ENCODE measurements at regions not wholly inside any gene's neighbourhood (a gene's known extent, or its start where the extent isn't known, plus 50 kb on each side); places are given as distances from the start of the nearest gene placed in this dataset.

- TF ChIP-seq, protein P1, sequence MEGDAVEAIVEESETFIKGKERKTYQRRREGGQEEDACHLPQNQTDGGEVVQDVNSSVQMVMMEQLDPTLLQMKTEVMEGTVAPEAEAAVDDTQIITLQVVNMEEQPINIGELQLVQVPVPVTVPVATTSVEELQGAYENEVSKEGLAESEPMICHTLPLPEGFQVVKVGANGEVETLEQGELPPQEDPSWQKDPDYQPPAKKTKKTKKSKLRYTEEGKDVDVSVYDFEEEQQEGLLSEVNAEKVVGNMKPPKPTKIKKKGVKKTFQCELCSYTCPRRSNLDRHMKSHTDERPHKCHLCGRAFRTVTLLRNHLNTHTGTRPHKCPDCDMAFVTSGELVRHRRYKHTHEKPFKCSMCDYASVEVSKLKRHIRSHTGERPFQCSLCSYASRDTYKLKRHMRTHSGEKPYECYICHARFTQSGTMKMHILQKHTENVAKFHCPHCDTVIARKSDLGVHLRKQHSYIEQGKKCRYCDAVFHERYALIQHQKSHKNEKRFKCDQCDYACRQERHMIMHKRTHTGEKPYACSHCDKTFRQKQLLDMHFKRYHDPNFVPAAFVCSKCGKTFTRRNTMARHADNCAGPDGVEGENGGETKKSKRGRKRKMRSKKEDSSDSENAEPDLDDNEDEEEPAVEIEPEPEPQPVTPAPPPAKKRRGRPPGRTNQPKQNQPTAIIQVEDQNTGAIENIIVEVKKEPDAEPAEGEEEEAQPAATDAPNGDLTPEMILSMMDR (IDR thresholded peaks at IDR 0.05): no peak
- no peak for TF ChIP-seq POLR2A (IDR thresholded peaks at IDR 0.05)
These were observed 320.0 kb downstream of the TEX29 start for GRCh38 chr13:111640476-111640875.
